Natural killer cell (primary cell): ENCODE measurements at regions not wholly inside any gene's neighbourhood (a gene's known extent, or its start where the extent isn't known, plus 50 kb on each side); places are given as distances from the start of the nearest gene placed in this dataset.

Experiments used
- ATAC-seq, 3 donors: fragments of 150-1000 bp in 2 of 3; fragments of 200-7000 bp in 1 of 3; cut with Tn5 transposase; 1 replicate in 1 of 3; 2 replicates in 2 of 3; pipeline ENCODE4 v1.10.0; 2021; ENCODE audit warnings: mild to moderate bottlenecking in 2 of 3, moderate library complexity in 2 of 3
- DNase-seq, 2 donors: peaks; one replicate each; pipeline versions ENCODE4 v3.0.0 to v3.0.0-alpha.2; 2013 to 2021; ENCODE audit warnings: mixed read lengths in 1 of 2
- H3K27ac ChIP-seq: one replicate; pipeline ENCODE4 v1.5.1; 2013; ENCODE audit warnings: mild to moderate bottlenecking, low read length
- H3K27me3 ChIP-seq: one replicate; pipeline ENCODE4 v1.6.1; 2013; ENCODE audit warnings: low read length; ENCODE audit not compliant: control insufficient read depth, insufficient read depth
- H3K36me3 ChIP-seq: one replicate; pipeline ENCODE4 v1.6.1; 2013; ENCODE audit warnings: low read length; ENCODE audit not compliant: control insufficient read depth, insufficient read depth
- H3K4me1 ChIP-seq: one replicate; pipeline ENCODE4 v1.6.1; 2013; ENCODE audit warnings: low read length; ENCODE audit not compliant: control insufficient read depth, insufficient read depth
- H3K4me3 ChIP-seq: one replicate; pipeline ENCODE4 v1.5.1; 2013; ENCODE audit warnings: low read length
- H3K9me3 ChIP-seq: one replicate; pipeline ENCODE4 v1.6.1; 2013; ENCODE audit warnings: low read length; ENCODE audit not compliant: control insufficient read depth, insufficient read depth
- H3K27ac Mint-ChIP-seq, 2 donors: one replicate each; pipeline ENCODE4 v1.8.0; 2022; ENCODE audit warnings: mild to moderate bottlenecking in 2 of 2, mixed read lengths in 2 of 2, moderate library complexity in 1 of 2
- H3K27me3 Mint-ChIP-seq, 2 donors: one replicate each; pipeline ENCODE4 v1.8.0; 2022; ENCODE audit warnings: low read depth in 2 of 2, mixed read lengths in 2 of 2
- H3K36me3 Mint-ChIP-seq: one replicate; pipeline ENCODE4 v1.8.0; 2022; ENCODE audit warnings: mixed read lengths
- H3K4me1 Mint-ChIP-seq, 2 donors: one replicate each; pipeline ENCODE4 v1.8.0; 2022; ENCODE audit warnings: mixed read lengths in 2 of 2
- H3K4me3 Mint-ChIP-seq: one replicate; pipeline ENCODE4 v1.8.0; 2022; ENCODE audit warnings: mild to moderate bottlenecking, moderate library complexity, mixed read lengths
- H3K9me3 Mint-ChIP-seq, 2 donors: one replicate each; pipeline ENCODE4 v1.8.0; 2022; ENCODE audit warnings: mixed read lengths in 2 of 2
- CTCF ChIP-seq: fragments of 200-600 bp; IDR thresholded peaks from one replicate; pipeline ENCODE4 v1.8.0; 2022; ENCODE audit warnings: antibody characterized with exemption
- WGBS: methylation state at CpG from one replicate; pipeline ENCODE4 v1.1.7; 2013; ENCODE audit warnings: missing lambda C conversion rate; ENCODE audit not compliant: insufficient coverage; 5-methylcytosine and 5-hydroxymethylcytosine counted together
- intact Hi-C: fragments of 100-400 bp; cut with micrococcal nuclease; formaldehyde crosslinking; loops from one replicate; pipeline ENCODE4 v1.14.2; 2022

- no peaks in the 10 kb centered on the region for H3K36me3 ChIP-seq
- H3K27me3 ChIP-seq: peaks cover 2% of the 10 kb centered on the region
- TF ChIP-seq CTCF: no peak
- Mint-ChIP-seq H3K27me3 (peaks cover 0 to 7% of the 10 kb centered on the region in 2 donors), H3K4me3 (no peak overlapping the region), H3K36me3 (no peaks in the 10 kb centered on the region), H3K9me3 (no peaks in the 10 kb centered on the region), H3K27ac (no peak overlapping the region), H3K4me1 (peaks cover 0 to 5% of the 10 kb centered on the region in 2 donors)
- intact Hi-C loops: no loop called here
- no peaks in the 10 kb centered on the region for H3K9me3 ChIP-seq
- no CpG with 5 or more reads among the region's 1 CpG for WGBS
- no peak for DNase-seq
- H3K4me3 ChIP-seq: no peak overlapping the region
- ATAC-seq: no peak
- no peaks in the 10 kb centered on the region for H3K4me1 ChIP-seq
- H3K27ac ChIP-seq: no peak overlapping the region
Measured at GRCh38 chr20:19129306-19129705, 83.1 kb upstream of the SLC24A3 start.

GRCh38 chr20:19129976-19130612 lies 82.3 kb upstream of the SLC24A3 start:
- 81% methylated on average over 4 of the region's 5 CpGs for WGBS
- DNase-seq: no peak
- intact Hi-C loops: no loop called here

GRCh38 chr20:19130613-19130984 lies 81.8 kb upstream of the SLC24A3 start:
- peaks cover 0 to under 1% of the 10 kb centered on the region in 2 donors for H3K9me3 Mint-ChIP-seq
- Histone ChIP-seq H3K4me1 (no peaks in the 10 kb centered on the region), H3K27me3 (peaks cover 2% of the 10 kb centered on the region), H3K4me3 (no peak overlapping the region), H3K9me3 (no peaks in the 10 kb centered on the region), H3K36me3 (no peaks in the 10 kb centered on the region), H3K27ac (no peak overlapping the region)
- H3K4me3 Mint-ChIP-seq: no peak overlapping the region
- H3K4me1 Mint-ChIP-seq: peaks cover 0 to 5% of the 10 kb centered on the region in 2 donors
- DNase-seq: no peak
- H3K27ac Mint-ChIP-seq: no peak overlapping the region
- no peak for TF ChIP-seq CTCF
- intact Hi-C loops: no loop called here
- no peak for ATAC-seq
- 80% methylated on average over 1 of the region's 4 CpGs for WGBS
- H3K36me3 Mint-ChIP-seq: peaks cover 2% of the 10 kb centered on the region
- peaks cover 0 to 7% of the 10 kb centered on the region in 2 donors for H3K27me3 Mint-ChIP-seq

More at GRCh38 chr20:19129976-19130612, 82.3 kb upstream of the SLC24A3 start:
- H3K36me3 ChIP-seq: no peaks in the 10 kb centered on the region
- Mint-ChIP-seq H3K27ac (no peak overlapping the region), H3K9me3 (no peaks in the 10 kb centered on the region), H3K36me3 (no peaks in the 10 kb centered on the region), H3K4me3 (no peak overlapping the region), H3K4me1 (peaks cover 0 to 5% of the 10 kb centered on the region in 2 donors), H3K27me3 (peaks cover 0 to 7% of the 10 kb centered on the region in 2 donors)
- no peak overlapping the region for H3K4me3 ChIP-seq
- ATAC-seq: no peak
- H3K27ac ChIP-seq: no peak overlapping the region
- no peak for TF ChIP-seq CTCF
- H3K9me3 ChIP-seq: no peaks in the 10 kb centered on the region
- peaks cover 2% of the 10 kb centered on the region for H3K27me3 ChIP-seq
- no peaks in the 10 kb centered on the region for H3K4me1 ChIP-seq

- peaks cover 0 to 5% of the 10 kb centered on the region in 2 donors for H3K9me3 Mint-ChIP-seq
- Histone ChIP-seq H3K36me3 (no peaks in the 10 kb centered on the region), H3K27ac (no peak overlapping the region), H3K4me3 (no peak overlapping the region), H3K4me1 (no peaks in the 10 kb centered on the region), H3K27me3 (no peaks in the 10 kb centered on the region), H3K9me3 (no peaks in the 10 kb centered on the region)
- 73% methylated on average over 3 of the region's 3 CpGs for WGBS
- no peaks in the 10 kb centered on the region for H3K27me3 Mint-ChIP-seq
- H3K36me3 Mint-ChIP-seq: peaks cover 9% of the 10 kb centered on the region
- no peak for TF ChIP-seq CTCF
- peaks cover 0 to 12% of the 10 kb centered on the region in 2 donors for H3K4me1 Mint-ChIP-seq
- DNase-seq: no peak
- ATAC-seq: no peak
- no peak overlapping the region for H3K4me3 Mint-ChIP-seq
- intact Hi-C loops: no loop called here
- H3K27ac Mint-ChIP-seq: no peak overlapping the region
Measured at GRCh38 chr20:19137641-19138040, 74.8 kb upstream of the SLC24A3 start.
